T-helper 1 cell treated with Interleukin-12 subunit alpha and Interleukin-12 subunit beta and Interleukin-4 antibody, amounts not matched to agents 30 ng/mL and 1 ng/mL, for 36 hours (primary cell): ENCODE measurements at regions not wholly inside any gene's neighbourhood (a gene's known extent, or its start where the extent isn't known, plus 50 kb on each side); places are given as distances from the start of the nearest gene placed in this dataset.
"Not testable (repeated sequence)": the region's sequence is repeated elsewhere in the genome, so short reads cannot be mapped to it uniquely, and the experiment has no call there.

Experiments used
- intact Hi-C: fragments of 100-400 bp; cut with micrococcal nuclease; formaldehyde crosslinking; loops from one replicate; pipeline ENCODE4 v1.15.1; 2024

DNA sequence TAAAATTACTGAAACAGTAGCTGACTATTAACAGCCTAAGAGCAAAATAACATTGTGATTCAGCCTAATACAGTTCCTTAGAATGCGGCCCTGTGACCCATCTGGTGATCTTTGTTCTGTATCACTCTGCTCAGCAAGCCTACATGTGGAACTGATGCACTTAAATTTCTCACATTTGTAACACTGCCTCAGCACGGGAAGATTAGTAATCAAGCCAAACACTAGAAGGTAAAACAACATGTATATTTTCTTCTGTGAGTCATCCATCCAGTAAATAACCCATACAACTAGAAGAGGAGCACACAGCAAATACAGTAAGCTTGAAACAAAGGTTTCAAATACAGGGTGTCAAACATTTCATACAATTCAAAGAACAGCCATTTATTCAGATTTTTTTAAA lies 189.7 kb upstream of the NOX3 start:
- intact Hi-C loops: no loop called here

- intact Hi-C loops: no loop called here
These were observed 186.0 kb upstream of the NOX3 start for GRCh38 chr6:155641603-155642002.

GRCh38 chr6:155638200-155638599 lies 182.6 kb upstream of the NOX3 start:
- intact Hi-C loops: no loop called here

DNA sequence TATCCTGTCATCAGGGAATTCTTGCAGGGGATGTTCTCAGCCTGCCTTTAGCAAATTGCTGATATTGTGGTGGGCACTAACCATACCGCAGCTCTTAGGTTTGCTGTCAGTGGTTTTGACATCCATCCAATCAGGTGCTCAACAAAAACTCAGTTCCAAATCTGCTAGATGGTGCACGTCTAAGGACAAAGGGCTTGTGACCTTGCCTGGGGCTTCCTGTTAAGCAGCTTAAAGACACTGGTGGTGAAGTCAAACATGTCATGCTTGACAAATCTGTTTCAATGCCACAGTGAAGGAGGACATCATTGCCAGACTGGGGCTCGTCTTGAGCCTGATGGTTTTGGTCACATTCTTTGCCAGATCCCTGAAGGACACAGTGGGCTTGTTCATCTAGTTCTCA lies 179.8 kb upstream of the NOX3 start:
- intact Hi-C loops: no loop called here

GRCh38 chr6:155630085-155630484 lies 174.4 kb upstream of the NOX3 start:
- intact Hi-C loops: no loop called here

GRCh38 chr6:155629652-155630051 lies 174.0 kb upstream of the NOX3 start:
- intact Hi-C loops: no loop called here

GRCh38 chr6:155628306-155628705 lies 172.7 kb upstream of the NOX3 start:
- intact Hi-C loops: no loop called here

GRCh38 chr6:155627722-155628212 lies 172.1 kb upstream of the NOX3 start:
- intact Hi-C loops: not testable (repeated sequence)

DNA sequence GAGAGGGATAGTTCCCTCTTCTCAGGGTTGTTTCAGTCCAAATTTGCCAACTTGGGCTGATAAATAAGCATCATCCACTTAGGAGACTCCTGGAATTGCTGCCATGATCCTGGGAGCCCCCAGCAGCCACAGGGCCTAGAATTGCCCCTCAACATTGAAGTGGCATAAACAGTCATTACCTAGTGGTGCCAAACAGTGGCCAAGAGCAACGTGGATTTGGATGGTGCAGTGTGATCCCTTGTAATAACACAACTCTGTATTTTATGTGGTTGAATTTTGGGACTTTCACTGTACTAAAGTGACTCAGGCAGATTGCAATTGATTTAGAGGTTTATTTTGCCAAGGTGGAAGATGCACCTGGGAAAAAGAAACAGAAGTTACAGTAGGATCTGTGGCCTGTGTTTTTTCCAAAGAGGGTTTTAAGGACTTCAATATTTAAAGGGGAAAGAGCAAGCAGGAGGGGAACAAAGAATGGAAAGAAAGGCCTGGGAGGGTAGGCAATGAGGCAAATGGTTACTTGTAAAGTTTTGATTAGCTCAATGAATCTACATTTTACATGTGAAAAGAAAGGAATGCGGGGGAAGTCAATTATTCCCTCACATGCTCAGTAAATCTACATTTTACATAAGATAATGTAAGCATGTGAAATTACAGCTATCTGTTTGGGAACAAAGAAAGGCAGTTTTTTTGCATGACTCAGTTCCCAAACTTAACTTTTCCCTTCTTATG lies 168.0 kb upstream of the NOX3 start:
- intact Hi-C loops: no loop called here

DNA sequence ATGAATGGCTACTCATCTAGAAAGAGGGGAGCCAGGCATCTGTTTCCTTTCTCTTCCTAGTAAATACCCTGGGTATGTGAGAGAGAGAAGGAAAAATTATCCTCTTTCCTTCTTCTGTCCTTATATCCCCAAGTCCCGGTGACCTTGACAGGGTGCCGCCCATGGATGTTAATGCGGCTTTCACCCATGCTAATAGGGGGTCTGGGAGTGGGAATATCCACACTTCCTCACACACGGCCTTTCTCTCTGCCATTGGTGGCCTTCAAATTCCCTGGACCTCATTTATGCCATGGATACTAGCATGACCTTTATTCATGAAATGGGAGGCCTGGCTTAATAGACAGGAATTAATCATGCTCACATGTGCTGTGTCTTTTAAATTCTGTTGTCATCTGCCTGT lies 159.0 kb upstream of the NOX3 start:
- intact Hi-C loops: no loop called here

DNA sequence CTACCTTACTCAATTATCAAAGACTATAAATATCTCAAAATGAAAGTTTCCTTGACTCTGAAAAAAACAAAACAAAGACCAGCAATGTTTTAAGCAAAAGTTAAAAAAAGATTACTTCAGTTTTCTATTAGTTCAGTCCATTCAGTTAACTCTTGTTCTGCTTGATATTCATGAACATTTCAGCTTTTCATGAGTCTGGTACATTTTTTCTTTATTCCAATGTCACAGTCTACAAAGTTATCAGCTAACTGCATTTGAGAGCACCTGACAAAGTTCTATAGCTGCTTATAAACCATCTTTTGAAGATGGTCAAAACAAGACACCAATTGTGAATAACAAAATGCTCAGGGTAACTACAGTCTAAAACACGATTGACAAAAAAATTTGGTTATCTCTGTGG lies 156.1 kb upstream of the NOX3 start:
- intact Hi-C loops: no loop called here

GRCh38 chr6:155604991-155605390 lies 149.4 kb upstream of the NOX3 start:
- intact Hi-C loops: no loop called here

DNA sequence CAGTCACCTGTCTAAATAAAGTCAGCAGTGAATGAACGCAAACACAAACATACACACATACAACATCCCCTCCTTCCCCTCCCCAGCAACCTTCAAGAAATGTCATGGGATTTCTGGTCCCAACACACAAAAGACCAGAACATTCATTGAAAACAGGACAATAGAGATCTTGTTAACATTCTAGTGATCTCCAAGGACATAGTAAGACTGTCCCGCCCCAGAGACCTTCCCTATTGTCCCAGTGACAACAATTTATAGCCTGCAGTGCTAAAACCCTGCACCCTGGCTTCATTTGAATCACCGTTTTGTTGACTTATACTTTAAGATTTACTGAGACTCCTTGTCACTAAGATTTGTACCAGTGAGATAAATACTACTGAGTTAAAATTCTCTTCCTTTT lies 143.9 kb upstream of the NOX3 start:
- intact Hi-C loops: no loop called here

- intact Hi-C loops: no loop called here
These were observed 143.5 kb upstream of the NOX3 start for GRCh38 chr6:155599160-155599559.

- intact Hi-C loops: no loop called here
These were observed 139.6 kb upstream of the NOX3 start for GRCh38 chr6:155595284-155595683.

DNA sequence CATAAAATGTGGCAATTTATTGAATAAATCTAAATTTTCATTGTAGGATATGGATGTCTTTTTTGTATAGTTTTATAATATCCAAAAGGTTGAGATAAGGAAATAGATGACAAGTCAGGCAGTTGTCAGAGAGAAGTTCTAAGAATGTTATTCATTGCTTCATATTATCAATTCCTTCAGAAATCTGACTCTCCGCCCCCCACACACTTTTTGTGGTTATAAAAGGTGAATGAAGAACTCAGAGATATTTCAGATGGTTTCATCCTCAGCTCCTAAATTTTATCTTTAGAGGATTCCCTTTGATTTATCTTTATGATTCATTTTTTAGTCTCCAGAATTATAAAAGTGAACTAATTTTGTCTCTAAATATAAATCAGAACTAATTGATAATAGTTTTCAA lies 136.1 kb upstream of the NOX3 start:
- intact Hi-C loops: no loop called here

DNA sequence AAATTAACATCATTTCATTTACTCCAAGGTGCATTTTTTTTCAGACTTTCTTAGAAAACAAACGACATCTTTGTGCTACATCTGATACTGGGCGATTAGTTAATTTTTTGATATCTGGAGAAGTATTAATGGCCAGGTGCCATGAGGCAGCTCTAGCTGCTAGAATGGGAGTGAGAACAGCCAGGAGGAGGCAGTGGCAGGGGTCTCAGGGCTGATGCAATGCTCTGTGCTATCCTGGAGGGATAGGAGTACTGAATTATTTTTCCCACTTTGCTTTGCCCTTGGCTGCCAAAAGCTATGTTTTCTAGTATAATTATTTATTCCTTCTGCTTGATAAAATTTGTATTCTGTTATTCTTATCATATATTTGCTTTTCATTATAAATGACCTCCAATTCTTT lies 133.6 kb upstream of the NOX3 start:
- intact Hi-C loops: no loop called here

DNA sequence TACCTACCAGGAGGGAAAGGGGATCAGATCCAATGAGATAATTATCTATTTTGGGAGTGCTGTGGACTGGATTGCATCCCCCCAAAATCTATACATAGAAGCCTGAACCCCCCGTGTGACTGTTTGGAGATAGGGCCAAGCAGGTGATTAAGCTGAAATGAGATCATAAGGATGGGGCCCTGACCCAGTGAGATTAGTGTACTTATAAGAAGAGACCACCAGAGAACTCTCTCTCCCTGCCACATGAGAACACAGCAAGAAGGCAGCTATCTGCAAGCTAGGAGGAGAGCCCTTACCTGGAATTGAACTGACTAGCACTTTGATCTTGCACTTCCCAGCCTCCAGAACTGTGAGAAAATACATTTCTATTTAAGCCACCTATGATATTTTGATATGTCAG lies 132.2 kb upstream of the NOX3 start:
- intact Hi-C loops: no loop called here

DNA sequence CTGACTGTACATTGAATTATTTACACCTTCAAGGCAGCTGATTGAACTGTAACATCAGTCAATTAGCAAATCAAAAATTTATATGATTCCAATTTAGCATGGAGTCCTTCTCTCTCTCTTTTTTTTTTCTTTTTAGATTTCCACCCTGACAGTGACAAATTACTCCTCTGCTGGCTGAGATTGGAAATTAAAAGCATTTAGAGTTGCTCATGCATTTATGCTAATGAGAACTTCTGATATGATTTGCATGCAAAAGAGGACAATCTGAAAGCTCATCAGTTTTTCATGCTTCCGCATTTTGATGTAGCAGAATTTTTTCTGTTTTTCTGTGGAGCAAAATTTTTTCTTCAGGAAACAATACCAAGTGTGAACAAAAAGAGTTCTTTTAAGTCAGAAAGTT lies 130.5 kb upstream of the NOX3 start:
- intact Hi-C loops: no loop called here

DNA sequence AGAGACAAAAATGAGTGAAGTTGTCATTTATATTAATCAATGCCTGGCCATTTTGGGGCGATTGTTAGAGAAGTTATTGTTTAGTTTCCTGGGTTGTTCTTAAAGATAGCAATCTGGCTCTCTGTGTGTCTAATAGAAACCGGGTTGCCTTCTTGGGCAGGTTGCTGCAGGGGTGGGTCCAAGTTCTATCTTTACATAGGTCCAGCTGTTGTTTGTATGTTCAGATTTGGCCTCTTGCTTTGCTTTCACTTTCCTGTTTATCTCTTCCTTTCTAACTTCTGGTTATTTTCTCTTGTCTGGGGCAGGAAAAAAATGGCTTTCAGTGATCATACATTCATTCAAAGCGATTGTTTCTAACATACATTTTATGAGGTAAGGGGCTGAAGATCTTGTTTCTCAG lies 128.4 kb upstream of the NOX3 start:
- intact Hi-C loops: no loop called here

- intact Hi-C loops: no loop called here
These were observed 126.7 kb upstream of the NOX3 start for GRCh38 chr6:155582016-155582991.

- intact Hi-C loops: loop anchor here (1.0 kb wide), 1 partner anchor 254 kb away; no protein-coding TSS in a partner anchor
These were observed 125.3 kb upstream of the NOX3 start for GRCh38 chr6:155580904-155581303.
